GM12875 (cell line): ENCODE measurements at regions not wholly inside any gene's neighbourhood (a gene's known extent, or its start where the extent isn't known, plus 50 kb on each side); places are given as distances from the start of the nearest gene placed in this dataset.

Experiments used
- H3K4me3 ChIP-seq: one replicate; pipeline ENCODE4 v1.5.1; 2011; ENCODE audit warnings: low read depth, low read length, control low read depth
- TF ChIP-seq, protein P1 (sequence below): IDR thresholded peaks from 2 replicates; pipeline ENCODE4 v1.5.1; 2011; ENCODE audit warnings: low read depth, mild to moderate bottlenecking, control low read depth, inconsistent platforms, low read length, moderate library complexity, borderline replicate concordance; ENCODE audit not compliant: insufficient read depth

GRCh38 chr14:97177635-97178034 is 380.5 kb downstream of the VRK1 start:
- no peak overlapping the region for H3K4me3 ChIP-seq
- TF ChIP-seq, protein P1, sequence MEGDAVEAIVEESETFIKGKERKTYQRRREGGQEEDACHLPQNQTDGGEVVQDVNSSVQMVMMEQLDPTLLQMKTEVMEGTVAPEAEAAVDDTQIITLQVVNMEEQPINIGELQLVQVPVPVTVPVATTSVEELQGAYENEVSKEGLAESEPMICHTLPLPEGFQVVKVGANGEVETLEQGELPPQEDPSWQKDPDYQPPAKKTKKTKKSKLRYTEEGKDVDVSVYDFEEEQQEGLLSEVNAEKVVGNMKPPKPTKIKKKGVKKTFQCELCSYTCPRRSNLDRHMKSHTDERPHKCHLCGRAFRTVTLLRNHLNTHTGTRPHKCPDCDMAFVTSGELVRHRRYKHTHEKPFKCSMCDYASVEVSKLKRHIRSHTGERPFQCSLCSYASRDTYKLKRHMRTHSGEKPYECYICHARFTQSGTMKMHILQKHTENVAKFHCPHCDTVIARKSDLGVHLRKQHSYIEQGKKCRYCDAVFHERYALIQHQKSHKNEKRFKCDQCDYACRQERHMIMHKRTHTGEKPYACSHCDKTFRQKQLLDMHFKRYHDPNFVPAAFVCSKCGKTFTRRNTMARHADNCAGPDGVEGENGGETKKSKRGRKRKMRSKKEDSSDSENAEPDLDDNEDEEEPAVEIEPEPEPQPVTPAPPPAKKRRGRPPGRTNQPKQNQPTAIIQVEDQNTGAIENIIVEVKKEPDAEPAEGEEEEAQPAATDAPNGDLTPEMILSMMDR: no peak

DNA sequence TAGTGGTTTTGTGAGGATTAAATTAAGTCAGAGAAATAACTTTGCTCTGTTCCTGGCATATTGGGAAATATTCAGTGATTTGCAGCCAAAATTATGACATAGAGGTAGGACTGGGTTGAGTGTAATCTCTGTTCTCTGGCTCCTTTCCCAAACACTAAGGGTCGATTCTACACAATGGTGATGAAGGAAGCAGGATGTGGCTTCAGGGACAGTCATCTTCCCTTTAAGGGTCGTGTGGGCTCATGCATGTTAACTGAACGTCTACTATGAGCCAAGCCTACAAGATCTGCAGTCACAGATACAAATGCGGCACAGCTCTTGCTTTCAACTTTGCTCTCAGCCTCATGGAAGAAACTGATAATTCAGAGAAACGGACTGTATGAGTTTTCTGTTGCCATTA is 381.6 kb downstream of the VRK1 start:
- TF ChIP-seq, protein P1: no peak
- no peak overlapping the region for H3K4me3 ChIP-seq

- H3K4me3 ChIP-seq: no peak overlapping the region
- TF ChIP-seq, protein P1: no peak
These were observed 382.4 kb downstream of the VRK1 start for GRCh38 chr14:97179573-97179972.

GRCh38 chr14:97180304-97181200 is 383.4 kb downstream of the VRK1 start:
- H3K4me3 ChIP-seq: no peak overlapping the region
- TF ChIP-seq, protein P1: no peak

GRCh38 chr14:97185186-97185585 is 388.0 kb downstream of the VRK1 start:
- TF ChIP-seq, protein P1: peak; percentile 51; the same call in 1 of the 2 replicates
- no peak overlapping the region for H3K4me3 ChIP-seq

DNA sequence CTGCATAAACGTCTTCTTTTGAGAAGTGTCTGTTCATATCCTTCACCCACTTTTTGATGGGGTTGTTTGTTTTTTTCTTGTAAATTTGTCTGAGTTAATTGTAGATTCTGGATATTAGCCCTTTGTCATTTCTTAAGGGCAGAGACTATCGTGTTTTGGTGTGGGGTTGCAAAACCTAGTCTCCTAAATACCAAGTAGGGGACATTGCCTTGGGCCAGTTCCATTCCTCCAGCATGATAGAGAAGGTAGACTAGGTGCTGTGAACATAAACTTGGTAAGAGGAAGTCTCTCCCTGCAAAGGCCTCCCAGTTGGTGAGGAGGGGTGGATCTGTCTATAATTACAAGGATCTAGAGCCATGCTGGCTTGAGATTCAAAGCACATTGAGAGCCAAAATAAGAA is 390.7 kb downstream of the VRK1 start:
- TF ChIP-seq, protein P1: no peak

GRCh38 chr14:97196336-97196735 is 399.2 kb downstream of the VRK1 start:
- H3K4me3 ChIP-seq: no peak overlapping the region
- TF ChIP-seq, protein P1: no peak

More for the DNA sequence above, 390.7 kb downstream of the VRK1 start:
- no peak overlapping the region for H3K4me3 ChIP-seq
